Renal pelvis (tissue), 1 donor: ENCODE measurements at regions not wholly inside any gene's neighbourhood (a gene's known extent, or its start where the extent isn't known, plus 50 kb on each side); places are given as distances from the start of the nearest gene placed in this dataset.
"Not testable (repeated sequence)": the region's sequence is repeated elsewhere in the genome, so short reads cannot be mapped to it uniquely, and the experiment has no call there.

Experiments
- DNase-seq: peaks from one replicate; pipeline ENCODE4 v3.0.0-alpha.2; 2013

- no peak for DNase-seq
Observed at GRCh38 chr1:111063595-111063994, 76.3 kb downstream of the DRAM2 start.

GRCh38 chr1:111062624-111063023 lies 77.3 kb downstream of the DRAM2 start:
- no peak for DNase-seq

GRCh38 chr1:111062081-111062480 lies 77.8 kb downstream of the DRAM2 start:
- DNase-seq: no peak

- no peak for DNase-seq
Observed at GRCh38 chr1:111054656-111055055, 85.2 kb downstream of the DRAM2 start.

- DNase-seq: no peak
Observed at GRCh38 chr1:111052246-111052645, 87.6 kb downstream of the DRAM2 start.

- not testable (repeated sequence) for DNase-seq
Observed at GRCh38 chr1:111048253-111048652, 84.5 kb upstream of the LRIF1 start.

- no peak for DNase-seq
Observed at GRCh38 chr1:111045033-111045722, 81.5 kb upstream of the LRIF1 start.

- DNase-seq: peak; percentile 1
Observed at GRCh38 chr1:111032295-111032897, 68.7 kb upstream of the LRIF1 start.

- peak; percentile 3 for DNase-seq
Observed at GRCh38 chr1:111030590-111030989, 66.9 kb upstream of the LRIF1 start.

GRCh38 chr1:111025109-111025508 lies 61.4 kb upstream of the LRIF1 start:
- DNase-seq: no peak

- DNase-seq: no peak
Observed at GRCh38 chr1:111015222-111015621, 51.5 kb upstream of the LRIF1 start.
